A673 (cell line): ENCODE measurements at regions not wholly inside any gene's neighbourhood (a gene's known extent, or its start where the extent isn't known, plus 50 kb on each side); places are given as distances from the start of the nearest gene placed in this dataset.

Source experiments
- BruUV-seq: library from RNA; stranded (reverse); fragments of 400-500 nt; replicated peaks from 2 replicates; lab custom pipeline; 2021; lab: Mats Ljungman, UMichigan
- CTCF ChIA-PET: fragments of 300-600 bp; sonication (Branson Sonifier 250); formaldehyde crosslinking; loops from one replicate; lab custom pipeline; 2022; ENCODE audit warnings: antibody characterized with exemption; lab: Charles Lee
- POLR2A ChIA-PET: fragments of 300-600 bp; sonication (Branson Sonifier 250); formaldehyde crosslinking; loops from one replicate; lab custom pipeline; 2022; ENCODE audit warnings: antibody characterized with exemption; ENCODE audit not compliant: low non-redundant PET; lab: Charles Lee
- DNase-seq: peaks from one replicate; pipeline ENCODE4 v3.0.0-alpha.2; 2015; ENCODE audit warnings: low spot score
- H3K27ac ChIP-seq: fragments of 200-600 bp; sonication (generic); 2 replicates; pipeline ENCODE4 v1.5.1; 2016; ENCODE audit warnings: mixed run types, low read depth, mild to moderate bottlenecking, mixed read lengths, antibody characterized with exemption, low read length; ENCODE audit not compliant: poor library complexity, severe bottlenecking
- H3K27me3 ChIP-seq: fragments of 200-600 bp; sonication (generic); replicated peaks from 2 replicates; pipeline ENCODE4 v1.6.1; 2017; ENCODE audit warnings: mixed run types, low read depth, mild to moderate bottlenecking, mixed read lengths, antibody characterized with exemption, low read length; ENCODE audit not compliant: insufficient read depth, poor library complexity
- H3K36me3 ChIP-seq: fragments of 200-600 bp; sonication (generic); 2 replicates; pipeline ENCODE4 v1.6.1; 2016; ENCODE audit warnings: mixed run types, mild to moderate bottlenecking, mixed read lengths, antibody characterized with exemption, low read length; ENCODE audit not compliant: insufficient read depth, poor library complexity, severe bottlenecking
- H3K4me1 ChIP-seq: fragments of 200-600 bp; sonication (generic); 2 replicates; pipeline ENCODE4 v1.6.1; 2017; ENCODE audit warnings: mixed run types, mild to moderate bottlenecking, mixed read lengths, antibody characterized with exemption, low read length; ENCODE audit not compliant: insufficient read depth, poor library complexity, severe bottlenecking
- H3K4me3 ChIP-seq: fragments of 200-600 bp; sonication (generic); 2 replicates; pipeline ENCODE4 v1.5.1; 2016; ENCODE audit warnings: low read depth, mixed run types, mild to moderate bottlenecking, mixed read lengths, low read length; ENCODE audit not compliant: poor library complexity, severe bottlenecking
- H3K9me3 ChIP-seq: fragments of 200-600 bp; sonication (generic); 2 replicates; pipeline ENCODE4 v1.6.1; 2016; ENCODE audit warnings: mixed run types, low read depth, mild to moderate bottlenecking, mixed read lengths, antibody characterized with exemption, low read length; ENCODE audit not compliant: poor library complexity, severe bottlenecking
- CTCF ChIP-seq: fragments of 300-800, 200-600 bp; sonication (generic); conservative IDR thresholded peaks from 2 replicates; pipeline ENCODE4 v1.5.1; 2017; ENCODE audit warnings: low read depth, mild to moderate bottlenecking, antibody characterized with exemption, low read length, moderate library complexity, mixed read lengths
- EZH2 ChIP-seq: fragments of 200-600 bp; sonication (generic); IDR thresholded peaks from 2 replicates; pipeline ENCODE4 v1.6.1; 2017; ENCODE audit warnings: borderline replicate concordance, low read depth, mild to moderate bottlenecking, mixed read lengths, antibody characterized with exemption, low read length; ENCODE audit not compliant: poor library complexity, severe bottlenecking
- intact Hi-C: fragments of 100-400 bp; cut with micrococcal nuclease; formaldehyde crosslinking; loops from one replicate; pipeline ENCODE4 v1.10.0; 2022; ENCODE audit not compliant: unreplicated experiment

GRCh38 chr6:16058929-16059345, 69.9 kb upstream of the MYLIP start:
- CTCF ChIA-PET = no interaction called here
- no peak for DNase-seq
- POLR2A ChIA-PET = no interaction called here
- Histone ChIP-seq H3K27me3 (no peaks in the 10 kb centered on the region), H3K9me3 (no peaks in the 10 kb centered on the region), H3K4me1 (no peaks in the 10 kb centered on the region), H3K4me3 (no peak overlapping the region), H3K36me3 (no peaks in the 10 kb centered on the region), H3K27ac (no peak overlapping the region)
- no peak for TF ChIP-seq CTCF
- TF ChIP-seq EZH2 = no peak
- BruUV-seq = no TSS peak
- intact Hi-C loops = no loop called here

DNA sequence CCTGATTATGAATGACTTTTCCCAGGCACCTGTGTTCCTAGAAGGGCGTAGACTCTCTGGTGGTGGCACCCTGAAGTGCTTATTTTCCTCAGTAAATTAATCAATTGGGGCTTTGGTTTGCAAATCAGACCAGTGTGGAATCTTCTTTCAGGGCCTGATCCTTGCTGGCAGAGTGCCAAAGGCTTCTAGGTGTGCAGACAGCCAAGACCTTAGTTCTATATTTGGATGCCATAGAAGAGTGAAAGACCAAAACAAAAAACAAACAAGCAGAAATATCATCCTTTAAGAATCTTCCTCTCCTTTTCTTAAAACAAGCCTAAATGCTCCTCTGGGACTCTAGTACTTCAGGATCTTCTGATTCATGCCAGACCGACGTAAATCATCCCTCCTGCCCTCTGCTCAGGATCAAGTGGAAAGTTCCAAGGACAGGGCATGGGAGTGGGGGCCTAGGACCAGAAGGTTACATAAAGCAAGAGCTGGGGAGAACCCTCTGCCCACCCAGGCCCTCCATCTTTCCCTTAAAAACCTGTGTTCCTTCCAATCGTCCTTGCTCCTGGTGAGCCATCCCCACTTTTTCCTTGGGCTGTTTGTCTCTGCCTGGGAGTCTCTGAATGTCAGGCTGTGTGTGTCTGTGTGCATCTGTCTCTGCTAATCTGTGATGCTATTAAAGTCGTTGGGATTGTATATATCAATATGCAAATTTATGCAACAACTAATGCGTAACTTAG, 70.5 kb upstream of the MYLIP start:
- H3K36me3 ChIP-seq = no peaks in the 10 kb centered on the region
- H3K27ac ChIP-seq = no peak overlapping the region
- TF ChIP-seq EZH2 = no peak
- no peak for TF ChIP-seq CTCF
- no peaks in the 10 kb centered on the region for H3K9me3 ChIP-seq
- H3K27me3 ChIP-seq = no peaks in the 10 kb centered on the region
- CTCF ChIA-PET = no interaction called here
- H3K4me3 ChIP-seq = no peak overlapping the region
- intact Hi-C loops = no loop called here
- BruUV-seq = no TSS peak
- DNase-seq = no peak
- no peaks in the 10 kb centered on the region for H3K4me1 ChIP-seq
- POLR2A ChIA-PET = no interaction called here

GRCh38 chr6:16057446-16057845, 71.4 kb upstream of the MYLIP start:
- H3K36me3 ChIP-seq = no peaks in the 10 kb centered on the region
- ChIA-PET CTCF (no interaction called here), POLR2A (no interaction called here)
- intact Hi-C loops = no loop called here
- H3K27ac ChIP-seq = no peak overlapping the region
- no peak overlapping the region for H3K4me3 ChIP-seq
- TF ChIP-seq EZH2 (no peak), CTCF (no peak)
- H3K27me3 ChIP-seq = no peaks in the 10 kb centered on the region
- H3K9me3 ChIP-seq = no peaks in the 10 kb centered on the region
- H3K4me1 ChIP-seq = no peaks in the 10 kb centered on the region
- no peak for DNase-seq
- no TSS peak for BruUV-seq
